ENCODE measurements at regions not wholly inside any gene's neighbourhood (a gene's known extent, or its start where the extent isn't known, plus 50 kb on each side); places are given as distances from the start of the nearest gene placed in this dataset.
"Not testable (repeated sequence)": the region's sequence is repeated elsewhere in the genome, so short reads cannot be mapped to it uniquely, and the experiment has no call there.

DNA sequence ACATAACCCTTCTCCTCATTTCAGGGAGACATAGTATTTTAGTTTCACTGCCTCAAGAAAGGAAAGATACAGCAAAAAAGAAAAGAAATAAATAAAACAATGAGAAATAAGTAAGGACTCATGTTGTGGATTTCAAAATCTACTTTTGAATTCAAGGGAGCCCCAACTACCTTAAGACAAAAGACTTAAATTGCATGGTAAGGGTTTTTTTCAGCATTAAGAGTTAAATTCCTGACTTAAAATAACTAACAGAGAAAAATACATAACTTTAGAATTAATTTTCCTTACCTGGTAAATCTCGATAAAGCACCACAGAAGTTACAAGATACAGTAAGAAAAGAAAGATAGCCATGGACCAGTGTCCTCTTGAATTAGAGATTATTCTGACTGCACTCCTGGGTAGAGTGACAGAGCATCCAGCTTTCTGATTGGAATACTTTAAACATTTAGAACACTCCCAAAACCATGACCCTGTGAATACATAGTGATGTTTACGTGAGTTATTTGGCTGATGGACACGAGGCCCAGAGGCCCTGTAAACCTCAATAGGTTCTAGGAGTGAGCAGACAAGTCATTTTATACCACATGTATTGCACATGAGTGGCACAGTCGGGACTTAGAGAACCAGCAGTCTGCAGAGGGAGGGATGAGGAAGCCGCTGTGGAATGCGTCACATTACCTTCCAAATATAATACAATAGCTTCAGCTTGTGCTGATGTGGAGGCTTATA, 292.5 kb upstream of the SEMA3C start:
- DNase-seq = no peak

DNA sequence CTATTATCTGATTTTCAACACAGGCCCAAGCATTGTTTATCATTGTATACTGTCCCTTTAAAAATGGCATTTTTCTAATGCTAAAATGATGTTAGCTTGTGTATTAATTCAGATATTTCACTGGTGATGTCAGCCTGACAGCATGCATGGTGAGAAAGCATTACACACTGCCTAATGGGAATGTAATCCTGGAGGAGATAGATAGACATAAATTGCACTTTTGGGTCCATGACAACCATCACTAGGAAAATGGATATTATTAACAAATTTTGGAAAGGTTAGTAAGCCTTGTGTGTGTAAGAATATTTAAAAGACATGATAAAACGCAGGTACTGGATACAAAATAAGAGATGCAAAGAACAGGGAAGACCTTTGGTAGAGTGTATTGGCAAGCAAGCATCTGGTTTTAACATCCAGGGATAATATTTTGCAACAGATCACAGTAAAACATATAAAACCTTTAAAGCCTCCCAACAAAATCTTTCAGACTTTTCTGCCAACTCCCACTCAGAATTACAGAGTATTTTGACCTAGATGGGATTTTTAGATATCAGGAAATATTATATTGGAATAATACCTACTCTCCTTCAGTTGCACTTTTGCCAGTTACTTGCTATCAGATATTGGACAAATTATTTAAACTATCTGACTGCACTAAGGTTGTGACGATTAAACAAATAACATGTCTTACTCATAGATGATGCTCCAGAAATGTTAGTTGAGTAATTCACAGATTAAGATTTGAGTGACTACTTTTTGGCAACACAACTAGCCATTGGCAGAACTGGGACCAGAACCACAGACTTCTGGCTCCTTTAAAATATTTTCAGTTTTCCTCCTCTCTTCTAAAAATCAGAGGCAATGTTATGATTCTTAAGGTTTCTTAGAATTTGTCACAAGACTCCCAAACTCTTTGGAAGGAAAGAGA, 291.6 kb upstream of the SEMA3C start:
- DNase-seq = no peak

DNA sequence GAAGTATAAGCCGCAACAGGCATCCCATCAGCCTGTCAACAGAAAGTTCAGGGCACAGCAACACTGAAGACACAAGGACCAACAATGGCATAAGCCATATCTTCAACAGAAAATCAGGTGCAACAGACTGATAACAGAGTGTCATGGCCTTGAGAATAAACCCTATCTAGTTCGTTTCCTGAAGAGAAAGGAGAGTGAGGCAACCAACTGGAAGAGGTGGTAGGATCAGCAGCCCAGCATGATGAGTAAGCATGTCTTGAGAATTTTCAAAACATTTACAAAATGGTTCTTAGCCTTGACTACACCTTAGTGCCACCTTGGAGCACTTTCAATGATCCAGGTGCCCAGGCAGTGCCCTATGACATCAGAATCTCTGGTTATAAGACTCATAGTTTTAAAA, 290.2 kb upstream of the SEMA3C start:
- no peak for DNase-seq

DNA sequence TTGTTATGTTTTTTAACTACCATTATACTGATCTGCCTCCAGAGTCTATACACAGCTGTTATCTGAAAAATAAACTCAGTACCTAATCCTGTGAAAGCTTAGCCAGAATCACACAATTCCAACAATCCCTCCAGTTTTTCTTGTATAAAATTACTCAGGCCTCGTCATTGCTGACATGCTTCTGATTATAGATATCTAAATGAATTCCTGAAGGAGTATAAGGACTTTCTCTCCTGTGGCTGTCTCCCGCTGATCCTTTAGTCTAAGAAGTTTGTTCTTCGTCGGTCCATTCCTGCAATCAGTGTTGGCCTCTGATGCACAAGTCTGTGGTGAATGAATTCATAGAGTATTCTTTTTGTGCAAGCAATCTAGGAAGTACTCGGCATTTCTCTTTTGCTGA, 288.9 kb upstream of the SEMA3C start:
- DNase-seq = no peak

DNA sequence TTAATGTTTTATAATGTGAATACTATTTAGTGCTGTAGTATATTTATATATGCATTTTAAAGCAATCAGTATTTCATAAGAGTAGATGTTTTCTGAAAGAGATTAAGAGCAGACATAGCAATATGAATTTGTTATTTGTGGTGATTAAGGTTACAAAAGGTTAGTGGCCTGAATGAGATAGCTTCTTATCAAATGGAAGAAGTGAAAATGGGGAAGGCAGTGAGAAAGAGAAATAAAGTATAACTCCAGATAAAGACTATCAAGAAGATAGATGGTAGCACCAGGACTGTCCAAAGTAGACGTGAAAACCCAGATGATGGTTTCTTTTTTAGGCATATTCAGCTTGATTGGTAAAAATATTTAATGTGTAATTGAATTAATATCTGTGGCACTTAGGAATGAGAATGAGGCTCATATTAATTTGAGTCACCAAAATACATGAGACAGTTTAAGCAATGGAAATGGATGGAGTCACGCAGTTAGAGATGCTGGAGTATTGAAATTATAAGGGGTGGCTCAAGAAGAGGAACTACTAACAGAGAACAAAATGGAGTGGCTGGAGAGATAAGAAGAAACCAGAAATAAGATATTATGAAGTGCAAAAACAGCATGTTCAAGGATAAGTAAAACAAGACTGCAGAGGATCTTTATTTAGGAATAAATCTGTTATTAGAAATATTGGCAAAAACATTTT, 288.0 kb upstream of the SEMA3C start:
- DNase-seq = no peak

DNA sequence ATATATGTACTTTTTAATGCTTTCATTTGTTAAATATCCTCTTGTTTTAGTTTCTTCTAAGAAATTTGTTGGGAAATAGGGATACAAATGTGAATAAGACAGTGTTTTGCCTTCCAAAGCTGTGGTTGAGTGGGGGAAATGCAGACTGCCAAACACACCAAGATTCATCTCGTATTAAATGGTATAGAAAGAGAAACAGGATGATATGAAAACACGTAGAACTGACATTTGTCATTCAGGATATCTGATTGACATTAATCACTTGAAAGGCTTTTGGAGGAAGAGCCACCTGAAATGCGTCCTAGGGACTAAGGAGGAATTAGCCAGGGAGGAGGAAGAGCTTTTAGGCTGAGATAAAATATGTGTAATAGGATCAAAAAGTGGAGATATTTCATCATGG, 287.4 kb upstream of the SEMA3C start:
- DNase-seq = no peak

DNA sequence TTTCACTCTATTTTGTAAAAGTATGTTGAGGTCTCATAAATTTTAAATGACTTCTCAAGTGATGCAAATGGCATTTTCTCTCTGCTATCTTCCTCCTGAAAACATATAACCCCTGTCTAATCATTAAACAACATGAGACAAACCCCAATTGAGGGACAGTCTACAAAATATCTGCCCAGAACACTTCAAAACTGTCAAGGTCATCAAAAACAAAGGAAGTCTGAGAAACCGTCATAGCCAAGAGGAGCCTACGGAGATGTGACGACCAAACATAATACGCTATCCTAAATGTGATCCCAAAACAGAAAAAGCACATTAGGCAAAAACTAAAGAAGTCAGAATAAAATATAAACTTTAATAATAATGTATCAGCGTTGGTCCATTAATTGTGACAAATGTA, 282.3 kb upstream of the SEMA3C start:
- no peak for DNase-seq

DNA sequence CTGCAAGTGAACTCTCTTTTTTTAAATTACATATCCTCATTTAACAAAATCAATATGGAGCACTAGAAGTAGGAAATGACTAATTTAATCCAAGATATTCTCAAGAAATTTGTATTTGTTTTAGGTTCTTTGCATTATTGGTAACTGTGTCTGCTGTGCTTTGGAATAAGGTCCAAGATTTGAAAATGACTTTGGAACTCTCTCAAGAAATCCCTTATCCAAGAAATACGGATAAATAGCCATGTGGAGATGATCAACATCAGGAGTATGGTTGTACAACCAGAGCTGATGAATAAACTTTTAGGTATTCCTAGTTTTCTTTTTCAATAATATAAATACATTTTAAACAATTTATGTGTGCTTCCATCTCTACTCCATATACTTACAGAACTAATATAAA, 279.9 kb upstream of the SEMA3C start:
- no peak for DNase-seq

DNA sequence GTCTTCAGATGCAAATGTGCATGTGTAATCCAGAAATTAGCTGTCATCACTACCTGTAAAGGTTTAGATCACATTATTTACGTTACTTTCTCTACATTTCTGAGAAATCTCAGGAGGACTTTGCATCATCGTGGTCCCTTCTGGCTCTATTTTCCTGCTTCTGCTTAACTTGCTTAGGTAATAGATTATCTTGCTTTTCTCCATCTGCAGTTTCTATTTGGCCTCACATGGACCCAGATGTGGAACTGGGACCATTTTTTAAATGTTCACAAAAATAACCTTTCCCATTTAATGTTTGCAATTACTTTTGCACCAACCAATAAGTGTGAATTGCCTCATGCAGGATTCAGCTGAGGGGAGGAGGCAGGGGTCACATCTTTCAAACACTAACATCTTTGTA, 278.4 kb upstream of the SEMA3C start:
- DNase-seq = no peak

DNA sequence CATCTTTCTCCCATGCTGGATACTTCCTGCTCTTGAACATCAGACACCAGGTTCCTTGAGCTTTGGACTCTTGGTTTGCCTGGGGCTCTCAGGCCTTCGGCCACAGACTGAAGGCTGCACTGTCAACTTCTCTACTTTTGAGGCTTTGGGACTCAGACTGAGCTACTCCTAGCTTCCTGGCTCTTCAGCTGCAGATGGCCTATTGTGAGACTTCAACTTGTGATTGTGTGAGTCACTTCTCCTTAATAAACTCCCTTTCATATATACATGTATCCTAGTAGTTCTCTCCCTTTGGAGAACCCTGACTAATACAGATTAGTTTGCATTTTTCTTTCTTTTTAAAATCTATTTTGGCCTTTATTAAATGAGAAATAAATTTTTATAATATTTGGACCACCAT, 276.2 kb upstream of the SEMA3C start:
- no peak for DNase-seq

DNA sequence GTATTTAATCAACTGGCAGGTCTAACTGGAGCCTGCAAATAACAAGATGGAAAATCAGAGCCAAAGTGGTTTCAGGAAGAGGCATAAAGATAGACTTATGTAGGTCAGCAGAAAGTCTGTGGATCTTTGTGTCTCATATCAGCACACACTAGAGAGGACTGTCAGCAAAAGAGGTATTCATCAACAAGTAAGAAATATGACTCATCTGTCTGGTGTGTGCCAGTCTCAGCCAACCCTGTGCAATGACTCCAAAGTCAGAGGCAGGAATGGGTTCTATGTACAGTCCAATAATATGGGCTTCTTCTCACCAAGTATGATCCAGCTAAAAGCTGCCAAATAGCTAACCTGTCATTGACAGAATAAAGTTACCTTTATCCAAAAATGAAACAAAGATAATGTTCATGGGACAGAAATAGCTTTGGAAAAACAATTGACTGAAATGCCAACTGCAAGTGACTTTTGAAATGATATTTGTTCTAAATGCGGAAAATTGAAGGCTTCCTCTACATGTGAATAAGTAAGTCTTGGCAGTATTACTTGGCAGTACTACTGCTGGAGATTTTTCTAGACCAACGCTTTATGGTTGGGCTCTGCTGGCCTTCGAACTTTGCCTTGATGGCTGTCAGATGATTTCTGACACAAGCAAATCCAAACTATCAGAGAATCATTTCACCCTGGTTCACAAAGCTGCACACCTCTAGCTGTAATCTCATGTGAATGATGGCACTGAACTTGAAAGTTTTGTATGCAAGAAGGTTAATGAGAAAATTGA, 272.3 kb upstream of the SEMA3C start:
- DNase-seq = no peak

DNA sequence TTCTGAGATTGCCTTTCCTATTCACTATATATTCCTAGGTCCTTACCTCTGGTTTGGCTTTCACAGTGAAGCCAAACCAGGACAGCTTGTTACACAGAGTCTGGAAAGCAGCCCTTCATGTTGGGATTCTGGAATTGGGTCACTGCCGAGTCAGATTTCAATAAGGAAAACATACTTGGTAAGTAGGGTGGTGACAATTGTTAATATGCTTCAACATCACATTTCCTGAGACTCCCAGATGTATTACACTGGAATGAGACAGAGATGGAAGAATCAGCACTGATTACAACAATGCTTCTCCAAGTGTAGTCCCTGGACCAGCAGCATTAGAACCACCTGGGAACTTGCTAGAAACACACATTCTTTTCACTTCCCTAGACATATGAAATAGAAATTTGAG, 268.9 kb upstream of the SEMA3C start:
- no peak for DNase-seq

DNA sequence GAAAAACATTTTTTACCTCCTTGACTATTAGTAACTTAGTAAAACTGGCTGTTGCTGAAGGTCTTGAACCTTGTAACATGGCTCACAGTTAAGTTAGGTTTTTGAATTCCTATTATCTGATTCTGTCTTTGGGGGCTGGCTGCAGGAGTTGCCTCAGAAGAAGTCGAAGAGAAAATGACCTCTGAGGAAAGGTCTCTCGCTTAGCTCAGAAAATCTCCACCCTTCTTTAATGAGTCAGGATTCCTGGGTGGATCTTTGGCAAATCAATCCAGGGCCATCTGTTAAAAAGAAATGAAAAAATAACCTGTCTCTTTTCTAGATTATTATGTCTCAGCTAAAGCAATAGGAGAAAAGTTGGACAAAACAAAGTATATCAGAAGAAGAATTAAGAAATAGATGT, 267.8 kb upstream of the SEMA3C start:
- no peak for DNase-seq

DNA sequence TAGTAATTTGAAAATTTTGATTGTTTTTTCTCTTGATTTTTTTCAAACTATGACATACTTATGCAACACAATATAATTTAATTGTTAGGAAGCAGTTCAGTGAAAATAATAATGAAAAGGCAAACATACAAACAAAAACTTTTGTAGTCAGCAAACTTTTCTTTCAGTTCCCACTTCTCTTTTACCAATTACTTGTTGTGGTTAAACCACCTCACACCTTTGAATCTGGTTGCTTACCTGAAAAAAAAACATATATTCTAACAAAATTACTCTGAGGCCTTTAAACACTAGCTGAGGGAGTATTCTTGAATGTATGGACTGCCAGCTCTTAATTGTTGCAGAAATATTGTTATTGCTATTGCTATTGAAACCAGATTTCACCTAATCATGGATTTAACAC, 266.2 kb upstream of the SEMA3C start:
- no peak for DNase-seq

DNA sequence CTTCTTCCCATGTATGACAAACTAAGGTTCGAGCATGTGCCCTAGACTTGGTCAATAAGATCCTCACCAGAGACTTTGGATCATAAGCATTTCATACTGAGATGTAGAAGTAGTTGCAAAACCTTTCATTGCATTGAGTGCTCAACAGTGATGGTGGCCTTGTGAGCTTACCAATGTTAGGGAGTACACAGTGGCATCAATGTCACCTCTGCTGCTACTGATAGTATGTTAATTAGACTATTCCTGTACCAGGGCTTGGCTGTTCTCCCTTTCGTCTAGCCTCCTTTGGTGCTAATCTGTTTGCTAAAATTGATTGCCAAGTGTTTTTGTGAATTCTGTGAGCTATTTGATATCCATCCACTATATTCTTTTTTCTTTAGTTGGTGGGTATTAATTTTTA, 264.5 kb upstream of the SEMA3C start:
- DNase-seq = no peak

DNA sequence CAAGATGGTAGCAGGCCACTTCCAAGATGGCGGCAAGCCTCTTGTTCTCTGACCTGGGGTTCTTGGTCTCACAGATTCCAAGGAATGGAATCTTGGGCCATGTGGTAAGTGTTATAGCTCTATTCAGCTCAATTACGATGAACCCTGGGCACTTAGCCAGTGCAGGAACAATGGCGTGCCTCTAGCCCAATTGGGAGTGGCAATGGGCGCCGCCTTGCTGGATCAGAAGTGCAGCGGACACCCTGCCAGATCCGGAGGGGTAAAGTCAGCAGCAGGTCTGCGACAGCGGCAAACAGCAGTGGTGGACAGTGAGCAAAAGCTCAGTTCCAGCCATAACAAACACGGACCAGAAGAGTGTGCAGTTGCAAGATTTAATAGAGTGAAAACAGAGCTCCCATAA, 263.2 kb upstream of the SEMA3C start:
- DNase-seq = not testable (repeated sequence)

DNA sequence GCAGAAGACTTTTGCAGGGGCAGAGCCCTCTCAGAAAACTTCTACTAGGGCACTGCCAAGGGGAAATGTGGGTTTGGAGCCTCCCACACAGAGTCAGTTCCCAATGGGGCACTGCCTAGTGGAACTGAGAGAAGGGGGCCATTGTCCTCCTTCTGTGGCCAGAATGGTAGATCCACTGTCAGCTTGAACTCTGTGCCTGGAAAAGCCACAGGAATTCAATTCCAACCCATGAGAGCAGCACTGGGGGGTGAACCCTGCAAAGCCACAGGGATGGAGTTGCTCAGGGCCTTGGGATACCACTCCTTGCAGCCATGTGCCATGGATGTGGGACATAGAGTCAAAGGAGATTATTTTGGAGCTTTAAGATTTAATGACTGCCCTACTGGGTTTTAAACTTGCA, 262.2 kb upstream of the SEMA3C start:
- DNase-seq = no peak

DNA sequence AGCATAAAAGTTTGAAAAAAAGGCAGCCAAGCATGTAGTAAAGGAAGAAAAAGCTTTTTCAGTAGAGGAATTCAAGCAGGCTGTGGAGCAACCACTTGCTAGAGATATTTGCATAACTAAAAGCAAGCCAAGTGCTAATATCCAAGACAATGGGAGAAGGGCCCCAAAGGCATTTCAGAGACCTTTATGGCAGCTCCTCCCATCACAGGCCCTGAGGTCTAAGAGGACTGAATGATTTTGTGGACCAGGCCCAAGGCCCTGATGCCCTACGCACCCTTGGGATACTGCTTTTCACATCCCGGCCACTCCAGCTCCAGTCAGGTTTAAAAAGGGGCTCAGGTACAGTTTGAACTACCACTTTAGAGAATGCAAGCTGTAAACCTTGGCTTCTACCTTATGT, 261.7 kb upstream of the SEMA3C start:
- no peak for DNase-seq

DNA sequence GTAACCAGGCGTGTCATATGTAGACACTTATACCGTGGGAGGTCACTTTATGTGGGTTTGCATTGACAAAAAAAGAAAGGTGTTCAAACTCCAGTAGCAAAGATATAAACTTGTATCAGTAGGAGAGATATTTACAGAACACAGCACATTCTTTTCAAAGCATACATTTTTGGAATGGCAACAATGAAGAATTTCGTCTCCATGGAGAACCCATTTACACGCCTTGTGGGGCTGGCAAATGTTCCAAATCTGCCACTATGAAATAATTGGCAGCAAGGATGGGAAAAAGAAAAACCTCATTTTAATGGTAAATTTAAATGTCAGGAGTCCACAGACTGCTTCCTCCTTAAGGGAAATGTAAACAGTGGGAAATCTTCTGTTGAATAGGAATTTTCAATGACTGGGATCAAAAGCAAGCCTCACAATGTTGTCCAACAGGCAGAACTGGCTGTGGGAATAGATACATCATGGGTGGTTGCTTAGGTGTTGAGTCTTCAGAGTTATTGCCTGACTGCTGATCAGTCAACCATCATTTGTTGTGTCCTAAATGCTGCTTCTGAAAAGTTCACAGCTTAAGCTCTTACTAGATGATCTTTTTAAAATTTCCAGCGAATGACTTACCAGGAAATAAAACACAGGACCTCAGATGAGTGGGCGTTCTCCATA, 256.6 kb upstream of the SEMA3C start:
- no peak for DNase-seq

DNA sequence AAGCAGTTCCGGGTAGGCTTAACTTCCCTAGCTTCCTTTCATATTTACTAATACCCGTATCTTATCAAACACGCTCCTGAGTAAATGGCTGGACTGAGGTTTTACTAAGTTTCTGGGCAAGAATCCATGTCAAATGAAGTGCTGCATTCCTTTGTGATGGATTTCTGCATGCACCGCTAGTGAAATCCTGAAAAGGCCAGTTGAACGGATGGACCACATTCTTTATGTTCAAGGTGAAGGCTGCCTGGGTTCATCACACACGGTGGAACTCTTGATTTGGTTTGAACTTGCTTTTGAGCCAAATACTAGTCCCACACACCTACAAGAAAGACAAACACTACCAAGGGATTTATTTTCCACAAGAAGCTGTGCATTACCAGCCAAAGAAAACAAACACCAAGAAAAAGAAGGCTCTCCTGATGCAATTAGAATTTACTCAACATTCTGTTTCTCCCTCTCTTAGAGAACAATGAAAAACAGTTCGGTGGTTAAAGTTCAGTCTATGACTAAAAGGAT, 255.0 kb upstream of the SEMA3C start:
- no peak for DNase-seq

DNA sequence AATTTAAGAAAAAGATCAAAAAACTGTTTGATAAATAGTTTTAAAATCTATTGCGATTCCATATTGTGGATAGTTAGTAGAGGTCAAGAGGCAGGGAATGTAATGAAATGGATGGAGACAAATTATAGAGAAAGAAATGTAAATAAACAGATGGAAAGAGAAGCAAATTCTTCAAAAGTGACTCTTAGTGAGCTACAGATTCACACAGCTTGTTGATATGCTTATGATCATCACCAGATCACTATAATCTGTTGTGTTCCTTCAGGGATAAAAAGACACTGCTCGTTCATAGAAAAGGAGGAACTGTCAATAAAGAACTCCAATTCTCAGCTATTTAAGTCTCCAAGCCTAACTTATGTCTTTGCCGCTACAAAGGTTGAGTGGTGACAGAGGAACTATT, 251.4 kb upstream of the SEMA3C start:
- DNase-seq = no peak

DNA sequence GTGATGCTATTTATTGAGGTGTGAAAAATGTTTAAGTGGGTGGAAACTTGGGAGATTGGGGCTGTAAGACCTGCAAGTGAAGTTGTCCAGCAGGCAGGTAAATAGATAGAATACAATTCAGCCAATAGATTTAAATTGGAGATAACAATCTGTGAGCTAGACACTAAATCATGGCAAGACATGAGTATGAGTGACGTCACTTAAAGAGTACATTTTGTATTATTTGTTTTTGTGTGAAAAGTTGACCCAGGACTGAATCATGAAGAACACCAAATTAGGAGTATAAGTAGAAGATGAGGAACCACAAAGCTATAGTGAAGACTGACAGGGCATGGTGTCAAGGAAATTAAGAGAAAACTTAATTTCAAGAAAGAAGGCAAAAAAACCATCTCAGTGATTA, 249.1 kb upstream of the SEMA3C start:
- no peak for DNase-seq

Data from NCI-H2171 (cell line).